ENCODE measurements at regions not wholly inside any gene's neighbourhood (a gene's known extent, or its start where the extent isn't known, plus 50 kb on each side); places are given as distances from the start of the nearest gene placed in this dataset.

- FAIRE-seq (no peak), DNase-seq (ENCODE audit: low spot score) (no peak)
These were observed 148.2 kb downstream of the BMP7 start for GRCh38 chr20:57118107-57118769.
